Natural killer cell treated with Interleukin-12 subunit alpha and Interleukin-12 subunit beta and Interleukin-15 and Interleukin-18, amount 100 ng/mL, for 72 hours (primary cell): ENCODE measurements at regions not wholly inside any gene's neighbourhood (a gene's known extent, or its start where the extent isn't known, plus 50 kb on each side); places are given as distances from the start of the nearest gene placed in this dataset.
A peak's percentile ranks its signal among the peaks of the same experiment; 100 is the strongest.

ENCODE experiments used
- ATAC-seq, 2 donors: fragments of 150-1000 bp; cut with Tn5 transposase in 1 of 2; sonication (Bioruptor Pico), chemical (Tn5 transposase) in 1 of 2; 2 replicates each; pipeline ENCODE4 v1.10.0; 2021
- DNase-seq: peaks from one replicate; pipeline ENCODE4 v3.0.0; 2022; ENCODE audit warnings: low spot score
- H3K27ac Mint-ChIP-seq, 2 donors: 1 replicate in 1 of 2; 2 replicates in 1 of 2; pipeline ENCODE4 v1.8.0; 2022; ENCODE audit warnings: mixed read lengths in 2 of 2, mild to moderate bottlenecking in 1 of 2, moderate library complexity in 1 of 2
- H3K27me3 Mint-ChIP-seq, 2 donors: 1 replicate in 1 of 2; 2 replicates in 1 of 2; pipeline ENCODE4 v1.8.0; 2022; ENCODE audit warnings: mixed read lengths in 2 of 2
- H3K36me3 Mint-ChIP-seq: one replicate; pipeline ENCODE4 v1.8.0; 2022; ENCODE audit warnings: mixed read lengths
- H3K4me1 Mint-ChIP-seq, 2 donors: 1 replicate in 1 of 2; 2 replicates in 1 of 2; pipeline ENCODE4 v1.8.0; 2022; ENCODE audit warnings: low read depth in 2 of 2, mixed read lengths in 2 of 2, mild to moderate bottlenecking in 1 of 2
- H3K4me3 Mint-ChIP-seq: one replicate; pipeline ENCODE4 v1.8.0; 2022; ENCODE audit warnings: mixed read lengths
- H3K9me3 Mint-ChIP-seq: 2 replicates; pipeline ENCODE4 v1.8.0; 2022; ENCODE audit warnings: mixed read lengths

- Mint-ChIP-seq H3K4me1 (no peaks in the 10 kb centered on the region), H3K27me3 (no peaks in the 10 kb centered on the region), H3K36me3 (no peaks in the 10 kb centered on the region), H3K27ac (no peak overlapping the region), H3K9me3 (no peaks in the 10 kb centered on the region), H3K4me3 (no peak overlapping the region)
- DNase-seq, result no peak
- ATAC-seq, result no peak
Observed at GRCh38 chr13:99634672-99635071, 133.4 kb downstream of the TM9SF2 start.

- ATAC-seq, result no peak
- no peaks in the 10 kb centered on the region for H3K9me3 Mint-ChIP-seq
- H3K27ac Mint-ChIP-seq, result no peak overlapping the region
- no peak overlapping the region for H3K4me3 Mint-ChIP-seq
- no peaks in the 10 kb centered on the region for H3K36me3 Mint-ChIP-seq
- no peak for DNase-seq
- peaks cover 0 to 3% of the 10 kb centered on the region in 2 donors for H3K27me3 Mint-ChIP-seq
- H3K4me1 Mint-ChIP-seq, result peaks cover 12 to 15% of the 10 kb centered on the region in 2 donors
Observed at GRCh38 chr13:99630269-99630898, 129.1 kb downstream of the TM9SF2 start.

- ATAC-seq, result no peak
- peaks cover 4 to 8% of the 10 kb centered on the region in 2 donors for H3K27me3 Mint-ChIP-seq
- H3K4me1 Mint-ChIP-seq, result peaks cover 16 to 19% of the 10 kb centered on the region in 2 donors
- no peak overlapping the region for H3K4me3 Mint-ChIP-seq
- DNase-seq, result no peak
- no peaks in the 10 kb centered on the region for H3K36me3 Mint-ChIP-seq
- H3K9me3 Mint-ChIP-seq, result no peaks in the 10 kb centered on the region
- H3K27ac Mint-ChIP-seq, result no peak overlapping the region
Observed at GRCh38 chr13:99629641-99630040, 128.4 kb downstream of the TM9SF2 start.

GRCh38 chr13:99628442-99628841 is 127.2 kb downstream of the TM9SF2 start:
- no peak for DNase-seq
- H3K27me3 Mint-ChIP-seq, result peaks cover 12 to 14% of the 10 kb centered on the region in 2 donors
- H3K9me3 Mint-ChIP-seq, result no peaks in the 10 kb centered on the region
- no peak overlapping the region for H3K27ac Mint-ChIP-seq
- no peak for ATAC-seq
- H3K4me1 Mint-ChIP-seq, result peaks cover 22 to 27% of the 10 kb centered on the region in 2 donors
- no peaks in the 10 kb centered on the region for H3K36me3 Mint-ChIP-seq
- H3K4me3 Mint-ChIP-seq, result no peak overlapping the region

- DNase-seq, result no peak
- H3K36me3 Mint-ChIP-seq, result no peaks in the 10 kb centered on the region
- no peaks in the 10 kb centered on the region for H3K9me3 Mint-ChIP-seq
- no peak for ATAC-seq
- H3K27ac Mint-ChIP-seq, result peak overlapping the region in 1 of 2 donors; percentile 52
- H3K4me3 Mint-ChIP-seq, result no peak overlapping the region
- H3K4me1 Mint-ChIP-seq, result peaks cover 22 to 27% of the 10 kb centered on the region in 2 donors
- H3K27me3 Mint-ChIP-seq, result peaks cover 14% of the 10 kb centered on the region in 2 donors
Observed at GRCh38 chr13:99626461-99627082, 125.3 kb downstream of the TM9SF2 start.

GRCh38 chr13:99624936-99625540 is 123.8 kb downstream of the TM9SF2 start:
- no peaks in the 10 kb centered on the region for H3K36me3 Mint-ChIP-seq
- no peak overlapping the region for H3K4me3 Mint-ChIP-seq
- H3K27me3 Mint-ChIP-seq, result peaks cover 14% of the 10 kb centered on the region in 2 donors
- H3K4me1 Mint-ChIP-seq, result peaks cover 22 to 27% of the 10 kb centered on the region in 2 donors
- DNase-seq (no peak), ATAC-seq (no peak)
- no peak overlapping the region for H3K27ac Mint-ChIP-seq
- no peaks in the 10 kb centered on the region for H3K9me3 Mint-ChIP-seq

GRCh38 chr13:99620806-99621205 is 119.5 kb downstream of the TM9SF2 start:
- ATAC-seq (no peak), DNase-seq (no peak)
- no peak overlapping the region for H3K4me3 Mint-ChIP-seq
- no peaks in the 10 kb centered on the region for H3K36me3 Mint-ChIP-seq
- H3K9me3 Mint-ChIP-seq, result no peaks in the 10 kb centered on the region
- peaks cover 13 to 14% of the 10 kb centered on the region in 2 donors for H3K4me1 Mint-ChIP-seq
- peaks cover 11 to 14% of the 10 kb centered on the region in 2 donors for H3K27me3 Mint-ChIP-seq
- H3K27ac Mint-ChIP-seq, result no peak overlapping the region

GRCh38 chr13:99619207-99619606 is 117.9 kb downstream of the TM9SF2 start:
- Mint-ChIP-seq H3K27me3 (peaks cover 4 to 5% of the 10 kb centered on the region in 2 donors), H3K4me1 (peaks cover 4 to 7% of the 10 kb centered on the region in 2 donors)
- ATAC-seq, result no peak

GRCh38 chr13:99617474-99618255 is 116.4 kb downstream of the TM9SF2 start:
- ATAC-seq (no peak), DNase-seq (no peak)
- Mint-ChIP-seq H3K4me1 (peaks cover 7 to 9% of the 10 kb centered on the region in 2 donors), H3K27me3 (peaks cover 0 to 4% of the 10 kb centered on the region in 2 donors), H3K36me3 (no peaks in the 10 kb centered on the region), H3K27ac (no peak overlapping the region), H3K4me3 (no peak overlapping the region), H3K9me3 (no peaks in the 10 kb centered on the region)

More at GRCh38 chr13:99619207-99619606, 117.9 kb downstream of the TM9SF2 start:
- no peak for DNase-seq
- no peak overlapping the region for H3K4me3 Mint-ChIP-seq
- H3K27ac Mint-ChIP-seq, result no peak overlapping the region
- H3K9me3 Mint-ChIP-seq, result no peaks in the 10 kb centered on the region
- no peaks in the 10 kb centered on the region for H3K36me3 Mint-ChIP-seq

GRCh38 chr13:99614465-99614885 is 113.2 kb downstream of the TM9SF2 start:
- Mint-ChIP-seq H3K27ac (no peak overlapping the region), H3K4me3 (no peak overlapping the region), H3K4me1 (peaks cover 7 to 9% of the 10 kb centered on the region in 2 donors), H3K9me3 (no peaks in the 10 kb centered on the region), H3K27me3 (peaks cover 0 to 2% of the 10 kb centered on the region in 2 donors), H3K36me3 (no peaks in the 10 kb centered on the region)
- ATAC-seq (peak; percentile 51 to 68), DNase-seq (no peak)
